ENCODE measurements at regions not wholly inside any gene's neighbourhood (a gene's known extent, or its start where the extent isn't known, plus 50 kb on each side); places are given as distances from the start of the nearest gene placed in this dataset.

DNA sequence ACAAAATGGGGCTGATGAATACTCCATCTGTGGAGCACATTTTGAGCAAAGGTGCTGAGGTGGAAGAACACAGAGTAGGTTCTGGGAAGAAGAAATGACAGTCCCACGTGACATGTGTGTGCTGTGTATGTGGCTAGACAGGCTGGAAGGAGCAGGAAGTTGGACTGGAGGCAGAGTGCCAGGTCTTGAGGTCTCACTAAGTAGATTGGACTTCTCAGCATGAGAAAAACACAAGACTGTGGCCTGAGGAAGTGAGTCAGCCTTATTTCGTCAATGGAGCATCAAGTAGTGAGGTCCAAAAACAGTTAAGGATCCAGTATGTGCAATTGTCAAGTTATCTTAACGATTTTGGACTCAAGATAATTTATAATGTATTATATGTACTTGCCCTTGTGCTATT is 736.5 kb downstream of the KCNJ2 start:
- no peak for TF ChIP-seq EP300 (IDR thresholded peaks at IDR 0.05)
- TF ChIP-seq, protein P1, sequence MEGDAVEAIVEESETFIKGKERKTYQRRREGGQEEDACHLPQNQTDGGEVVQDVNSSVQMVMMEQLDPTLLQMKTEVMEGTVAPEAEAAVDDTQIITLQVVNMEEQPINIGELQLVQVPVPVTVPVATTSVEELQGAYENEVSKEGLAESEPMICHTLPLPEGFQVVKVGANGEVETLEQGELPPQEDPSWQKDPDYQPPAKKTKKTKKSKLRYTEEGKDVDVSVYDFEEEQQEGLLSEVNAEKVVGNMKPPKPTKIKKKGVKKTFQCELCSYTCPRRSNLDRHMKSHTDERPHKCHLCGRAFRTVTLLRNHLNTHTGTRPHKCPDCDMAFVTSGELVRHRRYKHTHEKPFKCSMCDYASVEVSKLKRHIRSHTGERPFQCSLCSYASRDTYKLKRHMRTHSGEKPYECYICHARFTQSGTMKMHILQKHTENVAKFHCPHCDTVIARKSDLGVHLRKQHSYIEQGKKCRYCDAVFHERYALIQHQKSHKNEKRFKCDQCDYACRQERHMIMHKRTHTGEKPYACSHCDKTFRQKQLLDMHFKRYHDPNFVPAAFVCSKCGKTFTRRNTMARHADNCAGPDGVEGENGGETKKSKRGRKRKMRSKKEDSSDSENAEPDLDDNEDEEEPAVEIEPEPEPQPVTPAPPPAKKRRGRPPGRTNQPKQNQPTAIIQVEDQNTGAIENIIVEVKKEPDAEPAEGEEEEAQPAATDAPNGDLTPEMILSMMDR (IDR thresholded peaks at IDR 0.05): no peak
- no peak for TF ChIP-seq POLR2A (IDR thresholded peaks at IDR 0.05)
- DNase-seq: no peak
- 32 to 37% (median 33%) methylated on average over 3 of the region's 3 CpGs for WGBS, 3 donors
- H3K27me3 ChIP-seq: no peaks in the 10 kb centered on the region
- no peaks in the 10 kb centered on the region for H3K4me1 ChIP-seq (ENCODE audit: insufficient read depth)
- no peaks in the 10 kb centered on the region for H3K36me3 ChIP-seq
- intact Hi-C loops (cut with DNase I): no loop called here
- H3K4me3 ChIP-seq: no peak overlapping the region
- no peaks in the 10 kb centered on the region for H3K9me3 ChIP-seq
- no peak overlapping the region for H3K27ac ChIP-seq

DNA sequence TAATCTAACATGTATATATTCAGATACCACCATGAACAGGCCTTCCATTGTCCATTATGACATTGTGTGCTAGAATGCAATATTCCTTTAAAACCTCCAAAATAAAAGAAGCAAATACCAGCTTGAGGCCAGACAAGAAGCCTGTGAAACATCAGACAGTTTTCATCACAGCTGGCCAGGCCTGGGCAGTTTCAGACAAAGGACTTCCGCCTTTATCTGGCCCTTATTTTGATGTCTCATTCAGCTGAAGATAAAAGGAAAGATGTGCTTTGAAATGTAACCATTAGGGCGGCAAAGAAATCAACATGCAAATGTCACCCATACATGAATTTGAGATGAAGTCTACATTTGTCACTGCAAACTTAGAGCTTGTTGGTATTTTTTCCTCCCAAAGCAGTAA is 737.5 kb downstream of the KCNJ2 start:
- Histone ChIP-seq H3K27ac (no peak overlapping the region), H3K36me3 (no peaks in the 10 kb centered on the region), H3K27me3 (no peaks in the 10 kb centered on the region), H3K4me3 (no peak overlapping the region), H3K9me3 (no peaks in the 10 kb centered on the region), H3K4me1 (ENCODE audit: insufficient read depth) (no peaks in the 10 kb centered on the region)
- intact Hi-C loops (cut with DNase I): no loop called here
- 9 to 20% (median 12%) methylated on average over 2 of the region's 2 CpGs for WGBS, 3 donors
- TF ChIP-seq, protein P1 (IDR thresholded peaks at IDR 0.05): no peak
- no peak for DNase-seq

DNA sequence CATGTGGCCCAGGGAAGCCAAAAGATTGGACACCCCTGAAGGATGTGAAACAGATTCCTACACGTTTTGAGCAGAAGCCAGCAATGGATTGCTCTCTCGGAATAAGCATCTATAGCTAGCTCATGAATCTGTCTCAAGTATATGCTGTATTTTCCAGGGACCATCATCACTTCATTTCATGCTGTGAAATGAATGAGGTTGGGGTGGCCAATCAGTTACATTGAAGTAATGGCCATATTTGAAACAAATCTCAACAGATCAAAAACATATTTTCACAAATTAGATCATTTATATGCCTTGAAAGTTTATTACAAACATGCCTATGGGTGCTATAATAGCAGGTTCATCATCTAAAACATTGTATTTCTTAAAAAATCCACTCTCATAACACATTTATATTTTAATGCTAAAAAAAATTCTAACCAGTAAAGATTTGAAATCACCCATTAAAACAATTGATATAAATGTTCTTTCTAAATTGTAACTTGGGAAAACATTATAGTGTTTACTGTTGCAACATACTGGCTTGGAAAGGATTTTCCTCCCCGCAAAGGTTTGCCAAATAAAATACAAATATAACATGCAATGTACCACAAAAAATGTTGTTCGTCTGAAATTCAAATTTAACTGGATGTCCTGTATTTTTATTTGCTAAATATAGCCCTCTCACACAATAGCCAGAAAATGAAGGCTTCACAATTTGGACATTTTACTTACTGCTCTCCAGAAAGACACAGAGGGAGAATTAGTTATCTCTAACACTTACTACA is 743.6 kb downstream of the KCNJ2 start:
- no peak for TF ChIP-seq POLR2A (IDR thresholded peaks at IDR 0.05)
- no peak for TF ChIP-seq EP300 (IDR thresholded peaks at IDR 0.05)
- TF ChIP-seq, protein P1 (IDR thresholded peaks at IDR 0.05): no peak
- Histone ChIP-seq H3K36me3 (no peaks in the 10 kb centered on the region), H3K27ac (no peak overlapping the region), H3K9me3 (no peaks in the 10 kb centered on the region), H3K27me3 (no peaks in the 10 kb centered on the region), H3K4me3 (no peak overlapping the region), H3K4me1 (ENCODE audit: insufficient read depth) (no peaks in the 10 kb centered on the region)
- intact Hi-C loops (cut with DNase I): no loop called here
- no peak for DNase-seq
- WGBS, 3 donors: 16 to 27% (median 17%) methylated on average over 4 of the region's 4 CpGs

DNA sequence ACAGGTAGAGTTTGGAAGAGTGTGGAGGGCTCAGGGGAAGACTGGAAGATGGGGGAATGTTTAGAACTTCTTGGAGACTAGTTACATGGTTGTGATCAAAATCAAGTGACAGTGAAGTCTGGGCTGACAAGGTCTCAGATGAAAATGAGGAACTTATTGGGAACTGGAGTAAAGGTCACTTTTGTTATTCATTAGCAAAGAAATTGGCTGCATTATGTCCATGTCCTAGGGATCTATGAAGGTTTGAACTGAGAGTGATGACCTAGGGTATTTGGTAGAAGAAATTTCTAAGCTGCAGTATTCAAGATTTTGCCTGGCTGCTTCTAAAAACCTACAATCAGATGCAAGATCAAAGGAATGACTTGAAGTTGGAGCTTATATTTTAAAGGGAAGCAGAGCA is 747.1 kb downstream of the KCNJ2 start:
- no peaks in the 10 kb centered on the region for H3K27me3 ChIP-seq
- H3K9me3 ChIP-seq: no peaks in the 10 kb centered on the region
- H3K4me3 ChIP-seq: no peak overlapping the region
- H3K36me3 ChIP-seq: no peaks in the 10 kb centered on the region
- intact Hi-C loops (cut with DNase I): no loop called here
- H3K4me1 ChIP-seq (ENCODE audit: insufficient read depth): no peaks in the 10 kb centered on the region
- DNase-seq: no peak
- TF ChIP-seq EP300 (IDR thresholded peaks at IDR 0.05): no peak
- TF ChIP-seq, protein P1 (IDR thresholded peaks at IDR 0.05): no peak
- TF ChIP-seq POLR2A (IDR thresholded peaks at IDR 0.05): no peak
- H3K27ac ChIP-seq: no peak overlapping the region

All from ovary (tissue), 7 donors.